NB4 (cell line): ENCODE measurements at regions not wholly inside any gene's neighbourhood (a gene's known extent, or its start where the extent isn't known, plus 50 kb on each side); places are given as distances from the start of the nearest gene placed in this dataset.
"Not testable (repeated sequence)": the region's sequence is repeated elsewhere in the genome, so short reads cannot be mapped to it uniquely, and the experiment has no call there.

ENCODE experiments used
- DNase-seq: peaks from one replicate; pipeline ENCODE4 v3.0.0; 2010; ENCODE audit warnings: low read depth
- H3K4me3 ChIP-seq: one replicate; pipeline ENCODE4 v1.5.1; 2011; ENCODE audit warnings: mild to moderate bottlenecking, low read depth, low read length, moderate library complexity
- MYC ChIP-seq: IDR thresholded peaks from 2 replicates; pipeline ENCODE4 v1.6.1; 2011; ENCODE audit warnings: low read depth, low read length
- POLR2A ChIP-seq: IDR thresholded peaks from 2 replicates; pipeline ENCODE4 v1.6.1; 2011; ENCODE audit warnings: mild to moderate bottlenecking; ENCODE audit not compliant: insufficient read length; ENCODE audit errors: extremely low read depth
- TF ChIP-seq, protein P1 (sequence below): IDR thresholded peaks from 2 replicates; pipeline ENCODE4 v1.6.1; 2011; ENCODE audit warnings: low read depth, low read length
- TF ChIP-seq, protein P2 (sequence below): IDR thresholded peaks from one replicate; pipeline ENCODE4 v1.5.1; 2012; ENCODE audit warnings: low read depth, low read length

DNA sequence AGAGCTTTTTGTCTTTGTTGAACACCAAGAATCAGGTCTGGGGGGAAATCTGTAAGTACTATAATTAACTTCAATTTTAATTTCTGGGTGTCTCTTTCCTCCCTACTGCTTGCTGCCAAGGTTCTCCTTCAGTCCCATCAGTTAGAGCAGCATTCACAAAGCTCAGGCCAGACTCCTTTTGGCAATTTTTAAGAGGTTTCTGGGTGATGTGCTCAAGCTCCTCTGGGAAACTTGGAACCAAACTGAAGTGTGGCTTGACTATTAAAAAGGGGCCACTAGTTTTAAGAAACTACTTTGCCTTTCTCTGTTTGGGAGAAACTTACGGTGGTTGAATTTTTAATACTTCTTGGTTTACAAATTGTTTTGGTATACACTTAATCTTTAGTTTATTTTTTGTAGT lies 227.7 kb upstream of the SOX2 start:
- no peak overlapping the region for H3K4me3 ChIP-seq
- DNase-seq: no peak
- no peak for TF ChIP-seq MYC
- TF ChIP-seq, protein P1, sequence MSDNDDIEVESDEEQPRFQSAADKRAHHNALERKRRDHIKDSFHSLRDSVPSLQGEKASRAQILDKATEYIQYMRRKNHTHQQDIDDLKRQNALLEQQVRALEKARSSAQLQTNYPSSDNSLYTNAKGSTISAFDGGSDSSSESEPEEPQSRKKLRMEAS: no peak
- TF ChIP-seq POLR2A: no peak
- TF ChIP-seq, protein P2, sequence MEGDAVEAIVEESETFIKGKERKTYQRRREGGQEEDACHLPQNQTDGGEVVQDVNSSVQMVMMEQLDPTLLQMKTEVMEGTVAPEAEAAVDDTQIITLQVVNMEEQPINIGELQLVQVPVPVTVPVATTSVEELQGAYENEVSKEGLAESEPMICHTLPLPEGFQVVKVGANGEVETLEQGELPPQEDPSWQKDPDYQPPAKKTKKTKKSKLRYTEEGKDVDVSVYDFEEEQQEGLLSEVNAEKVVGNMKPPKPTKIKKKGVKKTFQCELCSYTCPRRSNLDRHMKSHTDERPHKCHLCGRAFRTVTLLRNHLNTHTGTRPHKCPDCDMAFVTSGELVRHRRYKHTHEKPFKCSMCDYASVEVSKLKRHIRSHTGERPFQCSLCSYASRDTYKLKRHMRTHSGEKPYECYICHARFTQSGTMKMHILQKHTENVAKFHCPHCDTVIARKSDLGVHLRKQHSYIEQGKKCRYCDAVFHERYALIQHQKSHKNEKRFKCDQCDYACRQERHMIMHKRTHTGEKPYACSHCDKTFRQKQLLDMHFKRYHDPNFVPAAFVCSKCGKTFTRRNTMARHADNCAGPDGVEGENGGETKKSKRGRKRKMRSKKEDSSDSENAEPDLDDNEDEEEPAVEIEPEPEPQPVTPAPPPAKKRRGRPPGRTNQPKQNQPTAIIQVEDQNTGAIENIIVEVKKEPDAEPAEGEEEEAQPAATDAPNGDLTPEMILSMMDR: no peak

DNA sequence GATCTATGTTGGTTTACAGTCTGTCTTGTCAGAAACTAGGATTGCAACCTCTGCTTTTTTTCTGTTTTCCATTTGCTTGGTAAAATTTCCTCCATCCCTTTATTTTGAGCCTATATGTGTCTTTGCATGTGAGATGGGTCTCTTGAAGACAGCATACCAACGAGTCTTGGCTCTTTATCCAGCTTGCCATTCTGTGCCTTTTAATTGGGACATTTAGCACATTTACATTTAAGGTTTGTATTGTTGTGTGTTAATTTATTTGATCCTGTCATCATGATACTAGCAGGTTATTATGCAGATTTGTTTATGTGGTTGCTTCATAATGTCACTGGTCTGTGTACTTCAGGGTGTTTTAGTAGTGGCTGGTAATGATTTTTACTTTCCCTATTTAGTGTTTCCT lies 236.6 kb upstream of the SOX2 start:
- H3K4me3 ChIP-seq, DNase-seq: not testable (repeated sequence)

DNA sequence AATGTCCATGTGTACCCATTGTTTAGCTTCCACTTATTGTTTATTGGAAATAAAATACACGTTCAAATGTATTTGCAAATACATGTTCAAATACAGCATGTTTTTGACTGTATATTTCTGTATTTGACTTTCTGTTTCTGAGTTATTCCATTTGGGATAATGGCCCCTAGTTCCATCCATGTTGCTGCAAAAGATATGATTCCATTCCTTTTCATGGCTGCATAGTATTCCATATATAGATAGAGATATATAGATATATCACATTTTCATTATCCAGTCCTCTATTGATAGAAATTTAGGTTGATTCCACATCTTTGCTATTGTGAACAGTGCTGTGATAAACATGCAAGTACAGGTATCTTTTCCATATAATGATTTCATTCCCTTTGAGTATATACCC lies 241.4 kb upstream of the SOX2 start:
- DNase-seq: no peak
- H3K4me3 ChIP-seq: no peak overlapping the region
- TF ChIP-seq, protein P1: no peak
- TF ChIP-seq POLR2A: no peak
- TF ChIP-seq MYC: no peak
- TF ChIP-seq, protein P2: no peak

DNA sequence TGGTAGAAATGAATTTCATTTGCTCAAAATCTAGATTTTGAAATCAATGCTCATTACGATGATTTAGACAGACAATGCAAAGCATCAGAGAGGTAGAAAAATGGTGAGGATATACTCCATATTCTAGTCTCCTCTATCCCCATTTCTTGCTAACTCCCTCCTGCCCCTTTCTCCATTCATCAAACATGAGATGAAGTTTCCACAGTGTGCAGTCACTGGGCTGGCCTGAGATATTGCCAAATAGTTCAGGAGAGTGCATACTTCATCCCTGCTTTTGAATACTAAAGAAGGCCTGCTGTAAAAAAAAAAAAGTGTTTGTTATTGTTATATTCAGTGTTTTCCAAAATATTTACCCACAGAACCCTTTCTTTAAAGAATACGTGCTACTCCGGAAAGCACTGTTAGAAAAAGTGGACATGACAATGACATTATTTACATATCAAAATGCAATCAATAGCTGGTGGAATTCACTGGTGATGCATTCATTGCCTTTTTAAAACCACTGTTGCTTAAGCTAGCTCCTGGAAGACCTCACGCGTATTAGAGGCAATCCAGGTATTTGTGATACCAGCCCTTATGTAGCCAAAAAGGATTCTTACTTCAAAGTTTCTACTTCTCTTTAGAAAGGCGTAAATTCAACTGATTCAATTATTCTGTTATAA lies 247.6 kb upstream of the SOX2 start:
- no peak for DNase-seq
- TF ChIP-seq, protein P2: no peak
- TF ChIP-seq MYC: no peak
- TF ChIP-seq, protein P1: no peak
- TF ChIP-seq POLR2A: no peak
- no peak overlapping the region for H3K4me3 ChIP-seq

DNA sequence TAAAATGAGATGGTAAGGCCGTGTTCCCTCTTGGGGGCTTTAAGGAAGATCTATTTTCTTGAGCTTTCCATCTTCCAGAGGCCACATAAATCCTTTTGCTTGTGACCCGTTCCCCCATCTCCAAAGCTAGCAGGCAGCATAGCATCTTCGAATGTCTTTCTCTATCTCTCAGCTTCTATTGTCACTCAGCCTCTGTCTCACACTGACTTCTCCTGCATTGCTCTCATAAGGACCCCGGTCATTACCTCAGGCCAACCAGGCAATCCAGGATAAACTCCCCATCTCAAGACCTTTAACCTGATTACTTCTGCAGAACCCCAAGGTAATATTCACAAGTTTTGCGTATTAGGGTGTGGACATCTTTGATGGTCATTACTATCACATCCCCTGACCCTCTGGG lies 250.3 kb upstream of the SOX2 start:
- TF ChIP-seq, protein P2: no peak
- TF ChIP-seq POLR2A: no peak
- no peak for TF ChIP-seq MYC
- TF ChIP-seq, protein P1: no peak
- DNase-seq: no peak
- H3K4me3 ChIP-seq: no peak overlapping the region

DNA sequence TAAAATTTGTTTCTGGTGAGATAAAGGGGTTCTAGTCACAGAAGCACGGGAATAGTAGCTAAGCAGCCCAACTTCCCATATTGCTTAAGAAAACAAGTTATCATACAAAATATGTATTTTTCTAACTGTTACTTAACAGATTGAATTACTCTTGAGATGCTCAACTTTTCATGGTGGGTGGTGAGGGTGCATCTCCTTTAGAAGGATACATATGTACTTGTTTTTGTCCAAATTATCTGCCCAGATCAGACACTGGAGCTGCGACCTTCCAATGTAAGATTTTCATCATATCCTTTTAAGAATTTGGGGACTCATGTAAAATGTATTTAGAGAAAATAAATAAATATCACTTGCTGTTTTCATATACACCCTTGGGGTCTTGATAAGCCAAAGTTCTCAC lies 252.2 kb upstream of the SOX2 start:
- TF ChIP-seq, protein P1: no peak
- TF ChIP-seq MYC: no peak
- TF ChIP-seq POLR2A: no peak
- TF ChIP-seq, protein P2: no peak

More for the DNA sequence above, 252.2 kb upstream of the SOX2 start:
- H3K4me3 ChIP-seq: no peak overlapping the region
- no peak for DNase-seq
